Right lobe of liver (tissue), 4 donors: ENCODE measurements at regions not wholly inside any gene's neighbourhood (a gene's known extent, or its start where the extent isn't known, plus 50 kb on each side); places are given as distances from the start of the nearest gene placed in this dataset.

Source experiments
- POLR2A ChIP-seq: fragments of 450-650 bp; IDR thresholded peaks from one replicate; pipeline ENCODE4 v1.6.1; 2017; ENCODE audit warnings: antibody characterized with exemption, mild to moderate bottlenecking
- TF ChIP-seq, protein P1 (sequence below), 4 donors: fragments of 200-600 bp in 3 of 4; fragments of 450-650 bp in 1 of 4; IDR thresholded peaks; one replicate each; pipeline versions ENCODE4 v1.5.1 to v1.8.0; 2016 to 2022; ENCODE audit warnings: antibody characterized with exemption in 4 of 4, mild to moderate bottlenecking in 2 of 4
- donor health status: DM: no; HTN: no; CAD: no.
- donor health status: DM: no; HTN: no; CAD: no.
- donor health status: DM: no; HTN: yes; CAD: no.

GRCh38 chr13:27854606-27855005 is 62.3 kb downstream of the GSX1 start:
- no peak for TF ChIP-seq POLR2A
- TF ChIP-seq, protein P1, sequence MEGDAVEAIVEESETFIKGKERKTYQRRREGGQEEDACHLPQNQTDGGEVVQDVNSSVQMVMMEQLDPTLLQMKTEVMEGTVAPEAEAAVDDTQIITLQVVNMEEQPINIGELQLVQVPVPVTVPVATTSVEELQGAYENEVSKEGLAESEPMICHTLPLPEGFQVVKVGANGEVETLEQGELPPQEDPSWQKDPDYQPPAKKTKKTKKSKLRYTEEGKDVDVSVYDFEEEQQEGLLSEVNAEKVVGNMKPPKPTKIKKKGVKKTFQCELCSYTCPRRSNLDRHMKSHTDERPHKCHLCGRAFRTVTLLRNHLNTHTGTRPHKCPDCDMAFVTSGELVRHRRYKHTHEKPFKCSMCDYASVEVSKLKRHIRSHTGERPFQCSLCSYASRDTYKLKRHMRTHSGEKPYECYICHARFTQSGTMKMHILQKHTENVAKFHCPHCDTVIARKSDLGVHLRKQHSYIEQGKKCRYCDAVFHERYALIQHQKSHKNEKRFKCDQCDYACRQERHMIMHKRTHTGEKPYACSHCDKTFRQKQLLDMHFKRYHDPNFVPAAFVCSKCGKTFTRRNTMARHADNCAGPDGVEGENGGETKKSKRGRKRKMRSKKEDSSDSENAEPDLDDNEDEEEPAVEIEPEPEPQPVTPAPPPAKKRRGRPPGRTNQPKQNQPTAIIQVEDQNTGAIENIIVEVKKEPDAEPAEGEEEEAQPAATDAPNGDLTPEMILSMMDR (IDR thresholded peaks at IDR 0.05) = no peak
